ENCODE measurements at regions not wholly inside any gene's neighbourhood (a gene's known extent, or its start where the extent isn't known, plus 50 kb on each side); places are given as distances from the start of the nearest gene placed in this dataset.

DNA sequence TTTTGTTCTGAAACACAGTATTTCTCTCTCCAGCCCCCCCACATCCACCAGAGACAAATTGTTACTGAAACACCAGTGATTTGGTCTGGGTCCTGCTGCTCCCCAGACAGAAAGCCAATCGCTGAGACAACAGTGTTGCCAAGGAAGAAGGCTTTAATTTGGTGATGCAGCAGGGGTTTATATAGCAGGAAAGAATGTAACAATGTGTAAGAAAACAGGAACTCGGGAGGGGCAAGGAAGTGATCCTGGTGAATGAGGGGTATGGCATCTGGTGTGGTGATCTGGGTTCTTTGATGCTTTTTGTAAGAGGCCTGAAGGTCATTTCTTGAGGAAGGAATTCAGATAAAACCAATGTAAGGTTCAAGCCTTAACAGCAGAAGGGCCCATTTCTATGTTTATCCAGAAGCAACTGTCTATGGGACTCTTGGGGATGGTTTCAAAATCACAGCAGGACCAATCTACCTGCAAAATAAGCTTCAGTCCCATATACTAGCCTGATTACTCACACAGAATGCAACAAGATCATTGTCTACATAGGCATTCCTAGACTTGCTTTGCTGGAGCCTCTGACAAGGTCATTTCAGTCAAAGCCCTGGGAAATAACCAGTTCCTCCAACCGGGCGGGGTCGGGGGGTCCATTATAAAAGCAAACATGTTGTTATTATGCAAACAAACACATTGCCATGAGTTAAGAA lies 445.2 kb upstream of the ZFP42 start:
- TF ChIP-seq POLR2A (IDR thresholded peaks at IDR 0.05) (no peak), EP300 (IDR thresholded peaks at IDR 0.05) (no peak), POLR2AphosphoS5 (IDR thresholded peaks at IDR 0.05) (no peak)
- TF ChIP-seq, protein P1, sequence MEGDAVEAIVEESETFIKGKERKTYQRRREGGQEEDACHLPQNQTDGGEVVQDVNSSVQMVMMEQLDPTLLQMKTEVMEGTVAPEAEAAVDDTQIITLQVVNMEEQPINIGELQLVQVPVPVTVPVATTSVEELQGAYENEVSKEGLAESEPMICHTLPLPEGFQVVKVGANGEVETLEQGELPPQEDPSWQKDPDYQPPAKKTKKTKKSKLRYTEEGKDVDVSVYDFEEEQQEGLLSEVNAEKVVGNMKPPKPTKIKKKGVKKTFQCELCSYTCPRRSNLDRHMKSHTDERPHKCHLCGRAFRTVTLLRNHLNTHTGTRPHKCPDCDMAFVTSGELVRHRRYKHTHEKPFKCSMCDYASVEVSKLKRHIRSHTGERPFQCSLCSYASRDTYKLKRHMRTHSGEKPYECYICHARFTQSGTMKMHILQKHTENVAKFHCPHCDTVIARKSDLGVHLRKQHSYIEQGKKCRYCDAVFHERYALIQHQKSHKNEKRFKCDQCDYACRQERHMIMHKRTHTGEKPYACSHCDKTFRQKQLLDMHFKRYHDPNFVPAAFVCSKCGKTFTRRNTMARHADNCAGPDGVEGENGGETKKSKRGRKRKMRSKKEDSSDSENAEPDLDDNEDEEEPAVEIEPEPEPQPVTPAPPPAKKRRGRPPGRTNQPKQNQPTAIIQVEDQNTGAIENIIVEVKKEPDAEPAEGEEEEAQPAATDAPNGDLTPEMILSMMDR (IDR thresholded peaks at IDR 0.05): no peak

All from gastroesophageal sphincter (tissue), 3 donors.